ENCODE measurements at regions not wholly inside any gene's neighbourhood (a gene's known extent, or its start where the extent isn't known, plus 50 kb on each side); places are given as distances from the start of the nearest gene placed in this dataset.

- TF ChIP-seq POLR2A (IDR thresholded peaks at IDR 0.05) (no peak), POLR2AphosphoS5 (IDR thresholded peaks at IDR 0.05) (no peak), EP300 (IDR thresholded peaks at IDR 0.05) (no peak)
- TF ChIP-seq, protein P1, sequence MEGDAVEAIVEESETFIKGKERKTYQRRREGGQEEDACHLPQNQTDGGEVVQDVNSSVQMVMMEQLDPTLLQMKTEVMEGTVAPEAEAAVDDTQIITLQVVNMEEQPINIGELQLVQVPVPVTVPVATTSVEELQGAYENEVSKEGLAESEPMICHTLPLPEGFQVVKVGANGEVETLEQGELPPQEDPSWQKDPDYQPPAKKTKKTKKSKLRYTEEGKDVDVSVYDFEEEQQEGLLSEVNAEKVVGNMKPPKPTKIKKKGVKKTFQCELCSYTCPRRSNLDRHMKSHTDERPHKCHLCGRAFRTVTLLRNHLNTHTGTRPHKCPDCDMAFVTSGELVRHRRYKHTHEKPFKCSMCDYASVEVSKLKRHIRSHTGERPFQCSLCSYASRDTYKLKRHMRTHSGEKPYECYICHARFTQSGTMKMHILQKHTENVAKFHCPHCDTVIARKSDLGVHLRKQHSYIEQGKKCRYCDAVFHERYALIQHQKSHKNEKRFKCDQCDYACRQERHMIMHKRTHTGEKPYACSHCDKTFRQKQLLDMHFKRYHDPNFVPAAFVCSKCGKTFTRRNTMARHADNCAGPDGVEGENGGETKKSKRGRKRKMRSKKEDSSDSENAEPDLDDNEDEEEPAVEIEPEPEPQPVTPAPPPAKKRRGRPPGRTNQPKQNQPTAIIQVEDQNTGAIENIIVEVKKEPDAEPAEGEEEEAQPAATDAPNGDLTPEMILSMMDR (IDR thresholded peaks at IDR 0.05): no peak
Observed at GRCh38 chr20:40159276-40159675, 529.8 kb downstream of the MAFB start.
